Endodermal cell (in vitro differentiated cells): ENCODE measurements at regions not wholly inside any gene's neighbourhood (a gene's known extent, or its start where the extent isn't known, plus 50 kb on each side); places are given as distances from the start of the nearest gene placed in this dataset.

Source experiments
- DNase-seq: peaks from one replicate; pipeline ENCODE4 v3.0.0-alpha.2; 2017
- H3K27ac ChIP-seq: 2 replicates; pipeline ENCODE4 v1.5.1; 2013; ENCODE audit warnings: mild to moderate bottlenecking, low read depth, low read length, moderate library complexity
- H3K27me3 ChIP-seq: 2 replicates; pipeline ENCODE4 v1.6.1; 2013; ENCODE audit warnings: mild to moderate bottlenecking, low read length, moderate library complexity; ENCODE audit not compliant: insufficient read depth, control insufficient read depth, poor library complexity, severe bottlenecking
- H3K36me3 ChIP-seq: 2 replicates; pipeline ENCODE4 v1.7.0; 2013; ENCODE audit warnings: mild to moderate bottlenecking, low read length, moderate library complexity; ENCODE audit not compliant: control insufficient read depth, insufficient read depth
- H3K4me1 ChIP-seq: one replicate; pipeline ENCODE4 v1.7.0; 2013; ENCODE audit warnings: low read length; ENCODE audit not compliant: control insufficient read depth, insufficient read depth
- H3K4me3 ChIP-seq: 2 replicates; pipeline ENCODE4 v1.5.1; 2013; ENCODE audit warnings: mild to moderate bottlenecking, low read length, moderate library complexity
- H3K9ac ChIP-seq: 2 replicates; pipeline ENCODE4 v1.6.1; 2013; ENCODE audit warnings: mild to moderate bottlenecking, low read length, moderate library complexity; ENCODE audit not compliant: poor library complexity, severe bottlenecking; ENCODE audit errors: extremely low read depth
- H3K9me3 ChIP-seq: 2 replicates; pipeline ENCODE4 v1.6.1; 2013; ENCODE audit warnings: mild to moderate bottlenecking, low read length, moderate library complexity; ENCODE audit not compliant: control insufficient read depth
- H3K27ac Mint-ChIP-seq: 2 replicates; pipeline ENCODE4 v1.8.0; 2020; ENCODE audit warnings: mixed read lengths
- H3K27me3 Mint-ChIP-seq: 2 replicates; pipeline ENCODE4 v1.8.0; 2021; ENCODE audit warnings: mild to moderate bottlenecking, mixed read lengths; ENCODE audit not compliant: insufficient read depth
- H3K36me3 Mint-ChIP-seq: 2 replicates; pipeline ENCODE4 v1.8.0; 2020; ENCODE audit warnings: low read depth, mixed read lengths
- H3K4me1 Mint-ChIP-seq: 2 replicates; pipeline ENCODE4 v1.8.0; 2020; ENCODE audit warnings: mixed read lengths
- H3K4me3 Mint-ChIP-seq: 2 replicates; pipeline ENCODE4 v1.8.0; 2020; ENCODE audit warnings: mild to moderate bottlenecking, moderate library complexity, mixed read lengths
- H3K9me3 Mint-ChIP-seq: 2 replicates; pipeline ENCODE4 v1.8.0; 2020; ENCODE audit warnings: mild to moderate bottlenecking, mixed read lengths
- WGBS, 2 experiments: methylation state at CpG; one replicate each; pipeline versions ENCODE4 v1.1.5 to v1.1.7; 2013; ENCODE audit warnings: missing lambda C conversion rate in 2 of 2, mixed read lengths in 1 of 2; ENCODE audit not compliant: insufficient coverage in 1 of 2, insufficient read length in 1 of 2; 5-methylcytosine and 5-hydroxymethylcytosine counted together
- TF ChIP-seq, protein P1 (sequence below): fragments of 200-600 bp; sonication (generic); conservative IDR thresholded peaks from 2 replicates; pipeline ENCODE4 v1.5.0; 2021; ENCODE audit warnings: antibody characterized with exemption, mild to moderate bottlenecking

GRCh38 chr2:33903215-33903614 is 304.1 kb upstream of the FAM98A start:
- Histone ChIP-seq H3K4me3 (no peak overlapping the region), H3K36me3 (no peaks in the 10 kb centered on the region), H3K9me3 (no peaks in the 10 kb centered on the region), H3K27me3 (no peaks in the 10 kb centered on the region), H3K4me1 (no peaks in the 10 kb centered on the region), H3K27ac (no peak overlapping the region), H3K9ac (no peak overlapping the region)
- no peak overlapping the region for H3K4me3 Mint-ChIP-seq
- H3K36me3 Mint-ChIP-seq: no peaks in the 10 kb centered on the region
- WGBS, 2 experiments: 95% methylated on average over 10 of the region's 10 CpGs
- H3K9me3 Mint-ChIP-seq: peaks cover 21% of the 10 kb centered on the region
- TF ChIP-seq, protein P1, sequence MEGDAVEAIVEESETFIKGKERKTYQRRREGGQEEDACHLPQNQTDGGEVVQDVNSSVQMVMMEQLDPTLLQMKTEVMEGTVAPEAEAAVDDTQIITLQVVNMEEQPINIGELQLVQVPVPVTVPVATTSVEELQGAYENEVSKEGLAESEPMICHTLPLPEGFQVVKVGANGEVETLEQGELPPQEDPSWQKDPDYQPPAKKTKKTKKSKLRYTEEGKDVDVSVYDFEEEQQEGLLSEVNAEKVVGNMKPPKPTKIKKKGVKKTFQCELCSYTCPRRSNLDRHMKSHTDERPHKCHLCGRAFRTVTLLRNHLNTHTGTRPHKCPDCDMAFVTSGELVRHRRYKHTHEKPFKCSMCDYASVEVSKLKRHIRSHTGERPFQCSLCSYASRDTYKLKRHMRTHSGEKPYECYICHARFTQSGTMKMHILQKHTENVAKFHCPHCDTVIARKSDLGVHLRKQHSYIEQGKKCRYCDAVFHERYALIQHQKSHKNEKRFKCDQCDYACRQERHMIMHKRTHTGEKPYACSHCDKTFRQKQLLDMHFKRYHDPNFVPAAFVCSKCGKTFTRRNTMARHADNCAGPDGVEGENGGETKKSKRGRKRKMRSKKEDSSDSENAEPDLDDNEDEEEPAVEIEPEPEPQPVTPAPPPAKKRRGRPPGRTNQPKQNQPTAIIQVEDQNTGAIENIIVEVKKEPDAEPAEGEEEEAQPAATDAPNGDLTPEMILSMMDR: no peak
- peaks cover 2% of the 10 kb centered on the region for H3K27me3 Mint-ChIP-seq
- no peaks in the 10 kb centered on the region for H3K4me1 Mint-ChIP-seq
- DNase-seq: no peak
- no peak overlapping the region for H3K27ac Mint-ChIP-seq

DNA sequence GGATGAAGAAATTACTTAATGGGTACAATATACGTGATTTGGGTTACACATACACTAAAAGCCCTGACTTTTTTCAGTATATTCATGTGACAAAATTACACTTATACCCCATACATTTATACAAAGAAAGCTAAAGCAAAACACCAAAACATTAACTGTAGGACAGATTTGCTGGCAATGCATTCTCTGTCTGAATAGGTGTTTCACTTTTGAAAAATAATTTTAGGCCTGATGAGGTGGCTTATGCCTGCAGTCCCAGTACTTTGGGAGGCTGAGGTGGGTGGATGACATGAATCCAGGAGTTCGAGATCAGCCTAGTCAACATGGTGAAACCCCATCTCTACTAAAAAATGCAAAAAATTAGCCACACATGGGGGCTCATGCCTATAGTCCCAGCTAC is 301.5 kb upstream of the FAM98A start:
- TF ChIP-seq, protein P1: no peak
- no peaks in the 10 kb centered on the region for H3K4me1 Mint-ChIP-seq
- no peak overlapping the region for H3K9ac ChIP-seq
- H3K9me3 Mint-ChIP-seq: peaks cover 21% of the 10 kb centered on the region
- no peak overlapping the region for H3K27ac Mint-ChIP-seq
- no peaks in the 10 kb centered on the region for H3K9me3 ChIP-seq
- H3K36me3 ChIP-seq: no peaks in the 10 kb centered on the region
- no peaks in the 10 kb centered on the region for H3K27me3 ChIP-seq
- no peaks in the 10 kb centered on the region for H3K36me3 Mint-ChIP-seq
- H3K27ac ChIP-seq: no peak overlapping the region
- 90 to 100% methylated on average over 1 to 2 of the region's 2 CpGs for WGBS, 2 experiments
- peaks cover 2% of the 10 kb centered on the region for H3K27me3 Mint-ChIP-seq
- no peak overlapping the region for H3K4me3 Mint-ChIP-seq
- no peak for DNase-seq
- no peak overlapping the region for H3K4me3 ChIP-seq
- H3K4me1 ChIP-seq: no peaks in the 10 kb centered on the region

GRCh38 chr2:33897741-33898140 is 298.6 kb upstream of the FAM98A start:
- Histone ChIP-seq H3K9me3 (no peaks in the 10 kb centered on the region), H3K36me3 (no peaks in the 10 kb centered on the region), H3K9ac (no peak overlapping the region), H3K4me3 (no peak overlapping the region), H3K4me1 (no peaks in the 10 kb centered on the region), H3K27me3 (no peaks in the 10 kb centered on the region), H3K27ac (no peak overlapping the region)
- TF ChIP-seq, protein P1: no peak
- peaks cover 4% of the 10 kb centered on the region for H3K9me3 Mint-ChIP-seq
- WGBS, 2 experiments: 100% methylated on average over 1 of the region's 1 CpG
- DNase-seq: no peak
- H3K4me1 Mint-ChIP-seq: no peaks in the 10 kb centered on the region
- no peak overlapping the region for H3K4me3 Mint-ChIP-seq
- no peak overlapping the region for H3K27ac Mint-ChIP-seq
- no peaks in the 10 kb centered on the region for H3K27me3 Mint-ChIP-seq
- H3K36me3 Mint-ChIP-seq: no peaks in the 10 kb centered on the region
